ENCODE measurements at regions not wholly inside any gene's neighbourhood (a gene's known extent, or its start where the extent isn't known, plus 50 kb on each side); places are given as distances from the start of the nearest gene placed in this dataset.
"Not testable (repeated sequence)": the region's sequence is repeated elsewhere in the genome, so short reads cannot be mapped to it uniquely, and the experiment has no call there.

- DNase-seq (ENCODE audit: low spot score) = not testable (repeated sequence)
Measured at GRCh38 chr9:73337182-73337581, 185.5 kb downstream of the ANXA1 start.

DNA sequence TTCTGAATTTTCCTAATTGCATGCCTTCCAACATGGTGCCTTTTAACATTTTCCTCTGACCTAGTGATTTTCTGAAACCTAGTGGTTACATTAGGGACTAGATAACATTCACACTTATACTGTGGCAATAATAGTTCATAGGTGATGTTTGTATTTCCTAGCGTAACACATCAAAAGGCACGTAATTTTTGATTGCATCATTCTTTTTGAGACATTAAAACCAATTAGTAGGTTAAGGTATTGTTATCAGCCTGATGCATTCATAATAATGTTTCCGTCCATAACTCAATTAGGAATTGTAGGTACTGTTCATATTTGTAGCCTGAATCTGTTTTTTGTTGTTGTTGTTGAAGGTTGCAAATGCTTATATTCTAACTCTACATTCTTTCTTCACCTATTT lies 192.4 kb downstream of the ANXA1 start:
- DNase-seq (ENCODE audit: low spot score) = no peak

GRCh38 chr9:73347123-73347522 lies 195.5 kb downstream of the ANXA1 start:
- no peak for DNase-seq (ENCODE audit: low spot score)

DNA sequence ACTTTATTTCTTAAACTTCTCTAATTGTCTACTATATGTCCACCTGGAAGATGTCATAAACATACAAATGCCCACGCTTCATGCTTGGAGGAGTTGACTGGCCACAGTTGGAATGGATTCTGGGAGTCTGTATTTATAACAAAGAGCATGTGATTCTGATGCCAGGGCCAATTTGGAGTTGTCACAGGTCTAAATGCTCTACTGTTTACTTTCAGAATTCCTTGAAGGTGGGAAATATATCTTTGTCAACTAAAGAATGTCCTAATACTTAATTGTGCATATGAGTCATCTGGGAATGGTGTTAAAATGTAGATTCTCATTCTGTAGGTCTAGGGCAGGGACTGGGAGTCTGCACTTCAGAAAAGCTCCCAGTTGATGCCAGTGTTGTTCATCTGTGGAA lies 196.1 kb downstream of the ANXA1 start:
- DNase-seq (ENCODE audit: low spot score) = no peak

DNA sequence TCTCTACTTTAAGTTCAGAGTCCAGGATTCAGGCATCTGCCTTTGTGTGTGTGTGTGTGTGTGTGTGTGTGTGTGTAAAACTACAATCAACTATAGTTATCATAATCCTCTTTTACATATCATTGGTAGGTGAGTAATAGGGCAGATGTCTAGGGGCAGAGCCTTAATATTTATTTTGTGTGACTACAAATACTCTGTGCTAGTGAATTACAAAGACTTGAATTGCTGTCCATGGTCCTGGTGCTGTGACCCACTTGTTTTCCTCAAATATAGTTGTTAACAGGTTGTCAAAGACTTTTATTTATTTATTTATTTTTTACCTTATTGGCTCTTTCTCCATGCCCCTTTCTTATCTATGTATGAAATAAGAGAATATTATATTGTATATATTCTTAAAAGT lies 196.8 kb downstream of the ANXA1 start:
- DNase-seq (ENCODE audit: low spot score) = peak; percentile 6

- DNase-seq (ENCODE audit: low spot score) = no peak
Measured at GRCh38 chr9:73349476-73349875, 197.8 kb downstream of the ANXA1 start.

- no peak for DNase-seq (ENCODE audit: low spot score)
Measured at GRCh38 chr9:73357607-73358006, 205.9 kb downstream of the ANXA1 start.

DNA sequence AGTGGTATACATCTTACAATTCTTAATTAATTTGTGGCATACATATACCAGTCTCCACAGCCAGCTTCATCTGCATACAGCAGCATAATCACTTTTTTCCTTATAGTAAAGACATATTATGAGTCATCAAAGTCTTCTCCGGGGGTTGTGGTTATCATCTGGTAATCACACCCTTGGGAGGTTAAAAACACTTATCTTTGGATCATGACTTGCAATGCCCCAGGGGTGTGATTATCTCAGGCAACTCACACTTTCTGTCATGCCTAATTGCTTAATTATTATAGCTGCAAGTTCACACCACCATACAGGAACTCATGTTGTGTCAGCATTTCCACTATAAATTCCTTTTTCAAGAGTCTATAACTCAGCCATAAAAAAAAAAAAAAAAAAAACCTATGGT lies 218.4 kb downstream of the ANXA1 start:
- DNase-seq (ENCODE audit: low spot score) = no peak

DNA sequence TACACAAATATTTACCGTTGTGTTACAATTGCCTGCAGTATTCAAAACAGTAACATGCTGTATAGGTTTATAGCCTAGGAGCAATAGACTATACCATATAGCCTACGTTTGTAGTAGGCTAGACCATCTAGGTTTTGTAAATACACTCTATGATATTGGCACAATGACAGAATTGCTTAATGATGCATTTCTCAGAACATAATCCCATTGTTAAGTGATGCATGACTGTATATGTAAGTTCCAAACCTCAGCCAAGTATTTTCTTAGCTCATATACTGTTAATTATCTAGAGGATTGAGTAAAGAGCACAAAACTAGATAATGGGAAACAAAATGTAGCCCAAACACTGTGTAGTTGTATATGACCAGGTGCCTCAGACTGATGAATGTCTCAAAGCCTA lies 220.1 kb downstream of the ANXA1 start:
- DNase-seq (ENCODE audit: low spot score) = no peak

DNA sequence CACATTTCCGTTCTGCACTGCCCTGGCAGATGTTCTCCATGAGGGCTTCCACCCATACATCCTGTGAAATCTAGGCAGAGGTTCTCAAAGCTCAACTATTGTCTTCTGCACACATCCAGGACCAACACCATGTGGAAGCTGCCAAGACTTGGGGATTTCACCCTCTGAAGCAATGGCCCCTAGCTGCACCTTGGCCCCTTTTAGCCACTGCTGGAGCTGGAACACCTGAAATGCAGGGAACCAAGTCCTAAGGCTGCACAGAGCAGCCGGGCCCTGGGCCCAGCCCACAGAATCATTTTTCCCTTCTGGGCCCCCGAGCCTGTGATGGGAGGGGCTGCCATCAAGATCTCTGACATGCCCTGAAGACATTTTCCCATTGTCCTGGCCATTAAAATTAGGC lies 228.7 kb downstream of the ANXA1 start:
- DNase-seq (ENCODE audit: low spot score) = no peak

DNA sequence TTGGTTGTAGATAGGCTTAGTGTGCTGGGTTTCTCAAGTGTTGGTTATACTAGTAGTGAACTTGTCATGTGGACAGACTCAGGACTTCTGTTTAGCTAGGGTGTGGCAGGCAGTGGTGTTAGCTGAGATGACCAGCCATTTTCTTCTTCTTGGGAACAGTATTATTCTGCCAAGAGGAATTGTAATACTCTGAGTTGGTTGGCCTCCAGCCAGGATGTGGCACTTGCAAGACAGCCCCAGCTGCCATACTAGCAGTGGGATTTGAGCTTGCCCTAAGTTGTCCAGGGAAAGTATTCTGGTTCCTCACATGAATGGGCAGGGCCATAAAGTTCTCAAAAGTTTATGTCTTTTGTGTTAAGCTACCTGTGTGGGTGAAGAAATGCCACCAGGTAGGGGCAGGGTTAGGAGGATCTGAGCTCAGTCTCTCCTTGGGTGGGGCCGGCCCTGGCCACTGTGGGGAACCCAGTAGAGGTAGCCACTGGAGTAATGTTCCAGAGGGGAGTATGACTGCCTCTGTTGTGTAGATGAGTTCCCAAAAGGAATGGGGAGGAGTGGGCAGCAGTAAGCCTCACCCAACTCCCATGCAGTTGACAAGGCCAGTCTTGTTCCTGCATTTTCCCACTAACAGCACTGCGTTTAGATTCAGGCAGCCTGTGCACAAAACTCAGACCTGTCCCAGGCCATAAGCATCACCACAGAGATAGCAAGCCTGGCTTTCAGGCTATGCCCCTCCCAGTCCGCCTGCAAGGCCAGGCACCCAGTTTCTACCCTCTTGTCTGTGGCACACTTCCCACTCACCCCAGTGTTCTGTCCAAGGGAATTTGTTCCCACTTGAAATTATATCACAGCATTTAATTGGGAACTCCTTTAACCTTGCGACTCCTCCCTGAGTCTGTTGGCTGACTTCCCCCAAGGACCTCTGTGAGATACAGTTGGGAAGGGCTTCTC lies 250.7 kb downstream of the ANXA1 start:
- DNase-seq (ENCODE audit: low spot score) = no peak

DNA sequence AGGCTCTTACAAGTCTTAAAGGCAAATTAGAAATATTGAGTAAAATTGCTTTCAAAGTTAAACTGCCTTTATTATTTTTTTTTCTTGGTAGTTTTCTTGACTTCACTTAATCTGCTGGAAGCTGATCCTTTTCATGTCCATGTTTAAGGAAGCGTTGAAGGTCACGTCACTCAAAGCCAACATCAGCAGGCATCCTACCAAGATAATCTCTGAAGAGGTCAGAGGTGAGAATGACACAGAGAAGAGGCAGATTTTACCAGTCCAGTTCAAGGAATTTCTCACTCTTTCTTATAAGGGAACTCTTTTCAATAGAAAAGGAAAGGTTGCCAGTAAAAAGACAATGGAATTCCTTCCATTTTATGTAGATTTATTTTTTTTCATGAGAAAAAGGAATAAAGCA lies 259.8 kb downstream of the ANXA1 start:
- no peak for DNase-seq (ENCODE audit: low spot score)

DNA sequence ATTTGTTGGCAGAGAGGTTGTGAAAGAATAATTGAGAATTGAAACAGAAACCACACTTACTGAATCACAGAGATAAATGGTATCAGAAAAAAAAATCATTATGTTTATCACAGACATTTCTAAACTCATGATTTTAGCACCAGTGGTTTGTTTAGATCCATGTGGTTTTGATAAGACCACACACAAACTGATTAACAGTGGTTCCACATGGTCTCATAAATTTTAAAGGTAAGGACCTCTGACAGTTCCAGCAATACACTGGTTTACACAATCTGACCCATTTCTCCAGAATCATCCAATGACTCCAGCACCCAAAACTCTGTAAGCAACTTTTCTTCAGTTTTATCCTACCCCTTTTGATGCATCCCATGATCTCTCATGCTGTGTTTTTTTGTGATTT lies 261.2 kb downstream of the ANXA1 start:
- DNase-seq (ENCODE audit: low spot score) = no peak

DNA sequence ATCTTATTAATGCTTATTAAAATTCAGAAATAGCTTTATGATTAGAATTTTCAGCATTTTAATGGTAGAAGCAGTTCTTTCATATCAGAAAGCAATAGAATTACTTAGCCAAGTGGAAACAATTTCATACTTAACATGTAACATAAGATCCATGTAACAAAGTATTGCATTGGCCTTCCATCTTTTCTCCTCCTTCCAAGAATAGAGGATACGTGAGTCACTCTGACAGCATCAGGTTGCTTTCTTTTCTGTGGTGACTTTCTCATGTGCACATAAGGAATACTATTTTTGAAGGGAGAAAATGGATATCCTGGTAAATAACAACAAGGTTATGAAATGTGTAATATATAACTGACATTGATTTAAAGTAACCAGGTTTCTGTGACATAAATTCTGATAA lies 272.2 kb downstream of the ANXA1 start:
- no peak for DNase-seq (ENCODE audit: low spot score)

DNA sequence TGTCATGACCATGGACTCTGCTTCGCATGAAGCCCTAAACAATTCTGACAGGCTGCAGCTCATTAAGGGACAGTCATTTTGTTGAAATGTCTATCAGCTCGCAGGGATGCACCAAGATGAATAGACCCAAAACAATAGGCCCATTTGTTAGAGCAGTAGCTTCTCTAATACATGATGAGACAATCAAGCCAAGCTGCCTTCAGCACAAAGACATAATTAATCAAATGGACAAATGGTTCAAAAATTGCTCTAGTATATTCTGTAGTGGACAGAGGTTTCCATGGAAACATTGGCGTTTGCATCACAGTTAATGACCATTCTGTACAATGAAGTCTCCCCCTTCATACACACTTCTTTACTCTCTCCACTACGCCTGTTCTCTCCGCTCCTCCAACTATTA lies 274.6 kb downstream of the ANXA1 start:
- DNase-seq (ENCODE audit: low spot score) = no peak

GRCh38 chr9:73434826-73435225 lies 283.2 kb downstream of the ANXA1 start:
- no peak for DNase-seq (ENCODE audit: low spot score)

DNA sequence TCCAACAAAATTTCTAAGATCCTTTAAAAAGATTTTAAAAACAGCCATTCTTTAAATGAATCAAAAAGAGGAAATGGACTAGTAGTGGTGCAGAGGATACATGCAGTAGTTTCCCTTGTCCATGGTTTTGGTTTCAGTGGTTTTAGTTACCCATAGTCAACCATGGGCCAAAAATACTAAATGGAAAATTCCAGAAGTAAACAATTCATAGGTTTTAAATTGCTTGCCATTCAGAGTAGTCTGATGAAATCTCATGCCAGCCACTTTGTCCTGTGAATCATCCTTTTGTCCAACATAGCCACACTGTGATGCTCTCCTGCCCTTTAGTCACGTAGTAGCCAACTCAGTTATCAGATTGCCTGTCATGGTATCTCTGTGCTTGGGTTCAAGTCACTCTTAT lies 286.1 kb downstream of the ANXA1 start:
- DNase-seq (ENCODE audit: low spot score) = no peak

- not testable (repeated sequence) for DNase-seq (ENCODE audit: low spot score)
Measured at GRCh38 chr9:73439839-73440238, 288.2 kb downstream of the ANXA1 start.

GRCh38 chr9:73441223-73441622 lies 289.6 kb downstream of the ANXA1 start:
- no peak for DNase-seq (ENCODE audit: low spot score)

DNA sequence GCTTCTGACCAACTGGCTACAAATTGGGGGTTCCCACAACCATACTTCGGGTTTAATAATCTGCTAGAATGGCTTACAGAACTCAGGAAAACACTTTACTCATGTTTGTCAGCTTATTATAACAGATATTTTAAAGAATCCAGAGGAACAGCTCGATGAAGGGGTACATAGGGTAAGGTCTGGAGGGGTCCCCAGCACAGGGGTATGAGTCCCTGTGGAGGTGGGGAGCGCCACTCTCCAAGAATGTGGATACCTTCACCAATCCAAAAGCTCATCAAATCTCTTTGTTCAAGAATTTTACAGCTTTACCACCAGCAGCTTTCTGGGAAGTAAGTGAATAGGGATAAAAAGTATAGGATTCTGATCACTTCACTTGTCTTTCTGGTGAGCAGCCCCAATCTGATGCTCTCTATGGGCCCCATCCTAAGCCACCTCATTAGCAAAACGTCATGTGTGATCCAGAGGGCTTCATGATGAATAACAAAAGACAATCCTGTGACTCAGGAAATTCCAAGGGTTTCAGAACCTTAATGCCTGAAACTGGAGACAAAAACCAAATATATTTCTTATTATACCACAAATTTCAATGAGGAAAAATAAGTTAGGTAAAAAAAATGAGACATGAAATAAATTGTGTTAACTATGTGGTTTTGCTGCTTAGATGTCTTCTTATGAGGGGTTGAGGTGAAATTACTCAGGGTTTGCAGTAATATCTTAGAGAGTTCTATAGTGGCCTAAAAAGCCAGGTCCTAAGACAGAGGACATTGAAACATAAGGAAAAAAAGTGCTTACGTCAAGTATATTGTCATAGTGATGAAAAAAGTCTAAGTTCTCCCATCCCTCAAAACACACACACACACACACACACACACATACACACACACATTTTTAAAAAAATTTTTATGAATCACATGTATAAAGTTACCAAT lies 290.5 kb downstream of the ANXA1 start:
- DNase-seq (ENCODE audit: low spot score) = no peak

- DNase-seq (ENCODE audit: low spot score) = no peak
Measured at GRCh38 chr9:73444821-73445220, 293.2 kb downstream of the ANXA1 start.

DNA sequence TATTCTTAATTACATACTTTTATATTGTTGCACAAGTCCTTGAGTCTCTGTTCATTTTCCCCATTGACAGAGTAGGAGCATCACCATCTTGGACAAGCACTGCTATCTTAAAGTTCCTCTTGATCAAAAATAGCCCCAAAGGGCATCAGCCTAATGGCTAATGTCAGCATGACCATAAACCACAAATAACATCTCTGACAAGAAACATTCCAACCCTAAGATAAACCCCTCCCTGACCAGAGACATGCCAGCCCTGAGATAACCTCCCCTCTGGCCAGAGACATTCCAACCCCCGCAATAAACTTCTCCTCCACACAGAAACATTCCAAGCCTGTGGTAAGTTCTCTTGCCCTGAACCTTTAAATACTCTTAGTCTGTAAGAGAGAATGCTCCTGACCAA lies 293.7 kb downstream of the ANXA1 start:
- not testable (repeated sequence) for DNase-seq (ENCODE audit: low spot score)

DNA sequence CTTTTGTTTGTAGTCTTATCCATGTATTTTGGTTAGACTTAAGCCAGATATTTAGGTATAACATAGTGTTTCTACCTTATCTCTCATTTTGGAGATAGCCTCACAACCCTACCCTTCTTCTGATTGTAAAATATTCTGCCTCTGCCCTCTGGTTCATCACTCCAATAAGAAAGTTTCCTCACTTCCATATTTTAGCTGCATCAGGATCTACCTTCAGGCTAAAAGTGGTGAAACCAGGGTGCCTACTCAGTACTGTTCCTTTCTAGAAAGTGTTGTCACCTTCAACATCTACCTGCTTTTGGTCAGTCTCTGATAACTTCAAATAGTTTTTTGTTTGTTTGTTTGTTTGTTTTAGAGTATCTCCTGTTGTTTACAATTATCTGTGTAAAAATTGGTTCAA lies 294.6 kb downstream of the ANXA1 start:
- no peak for DNase-seq (ENCODE audit: low spot score)
